Neural cell (in vitro differentiated cells): ENCODE measurements at regions not wholly inside any gene's neighbourhood (a gene's known extent, or its start where the extent isn't known, plus 50 kb on each side); places are given as distances from the start of the nearest gene placed in this dataset.

Experiments used
- EP300 ChIP-seq: fragments of 450-650 bp; conservative IDR thresholded peaks from 2 replicates; pipeline ENCODE4 v1.6.1; 2014; ENCODE audit warnings: antibody characterized with exemption, mild to moderate bottlenecking, moderate library complexity; ENCODE audit not compliant: poor library complexity, severe bottlenecking
- EZH2 ChIP-seq: fragments of 200-600, 300-800 bp; shearing (Covaris generic), sonication (generic); IDR thresholded peaks from 2 replicates; pipeline ENCODE4 v1.6.1; 2014; ENCODE audit warnings: antibody characterized with exemption, low read length, borderline replicate concordance, mild to moderate bottlenecking; ENCODE audit not compliant: insufficient read depth, poor library complexity, severe bottlenecking
- MXI1 ChIP-seq: fragments of 450-650 bp; conservative IDR thresholded peaks from 2 replicates; pipeline ENCODE4 v1.6.1; 2014; ENCODE audit warnings: antibody characterized with exemption, mild to moderate bottlenecking; ENCODE audit not compliant: poor library complexity, severe bottlenecking
- POLR2AphosphoS5 ChIP-seq: IDR thresholded peaks from 2 replicates; pipeline ENCODE4 v1.6.1; 2012
- RAD21 ChIP-seq: fragments of 450-650 bp; conservative IDR thresholded peaks from 2 replicates; pipeline ENCODE4 v1.6.1; 2014; ENCODE audit warnings: antibody characterized with exemption, mild to moderate bottlenecking, moderate library complexity
- SMC3 ChIP-seq: fragments of 450-650 bp; conservative IDR thresholded peaks from 2 replicates; pipeline ENCODE4 v1.6.1; 2014; ENCODE audit warnings: antibody characterized with exemption, mild to moderate bottlenecking, moderate library complexity; ENCODE audit not compliant: poor library complexity
- TAF1 ChIP-seq: IDR thresholded peaks from 2 replicates; pipeline ENCODE4 v1.6.1; 2012; ENCODE audit warnings: low read depth
- TF ChIP-seq, protein P1 (sequence below): fragments of 450-650 bp; IDR thresholded peaks from 2 replicates; pipeline ENCODE4 v1.5.1; 2014; ENCODE audit warnings: antibody characterized with exemption, mild to moderate bottlenecking, moderate library complexity; ENCODE audit not compliant: poor library complexity, severe bottlenecking
- TF ChIP-seq, protein P2 (sequence below): IDR thresholded peaks from 2 replicates; pipeline ENCODE4 v1.6.1; 2012; ENCODE audit warnings: borderline replicate concordance

DNA sequence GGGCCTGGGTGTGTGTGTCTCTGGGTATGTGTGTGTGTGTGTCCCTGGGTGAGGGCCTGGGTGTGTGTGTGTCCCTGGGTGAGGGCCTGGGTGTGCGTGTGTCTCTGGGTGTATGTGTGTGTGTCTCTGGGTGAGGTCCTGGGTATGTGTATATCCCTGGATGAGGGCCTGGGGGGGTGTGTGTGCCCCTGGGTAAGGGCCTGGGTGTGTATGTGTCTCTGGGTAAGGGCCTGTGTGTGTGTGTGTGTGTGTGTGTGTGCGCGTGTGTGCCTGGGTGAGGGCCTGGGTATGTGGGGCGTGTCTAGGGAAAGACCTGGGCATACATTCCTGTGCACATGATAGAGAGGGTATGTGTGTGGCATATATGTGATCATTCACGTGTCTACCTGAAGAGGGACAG lies 155.1 kb upstream of the ZC3H12A start:
- TF ChIP-seq, protein P1, sequence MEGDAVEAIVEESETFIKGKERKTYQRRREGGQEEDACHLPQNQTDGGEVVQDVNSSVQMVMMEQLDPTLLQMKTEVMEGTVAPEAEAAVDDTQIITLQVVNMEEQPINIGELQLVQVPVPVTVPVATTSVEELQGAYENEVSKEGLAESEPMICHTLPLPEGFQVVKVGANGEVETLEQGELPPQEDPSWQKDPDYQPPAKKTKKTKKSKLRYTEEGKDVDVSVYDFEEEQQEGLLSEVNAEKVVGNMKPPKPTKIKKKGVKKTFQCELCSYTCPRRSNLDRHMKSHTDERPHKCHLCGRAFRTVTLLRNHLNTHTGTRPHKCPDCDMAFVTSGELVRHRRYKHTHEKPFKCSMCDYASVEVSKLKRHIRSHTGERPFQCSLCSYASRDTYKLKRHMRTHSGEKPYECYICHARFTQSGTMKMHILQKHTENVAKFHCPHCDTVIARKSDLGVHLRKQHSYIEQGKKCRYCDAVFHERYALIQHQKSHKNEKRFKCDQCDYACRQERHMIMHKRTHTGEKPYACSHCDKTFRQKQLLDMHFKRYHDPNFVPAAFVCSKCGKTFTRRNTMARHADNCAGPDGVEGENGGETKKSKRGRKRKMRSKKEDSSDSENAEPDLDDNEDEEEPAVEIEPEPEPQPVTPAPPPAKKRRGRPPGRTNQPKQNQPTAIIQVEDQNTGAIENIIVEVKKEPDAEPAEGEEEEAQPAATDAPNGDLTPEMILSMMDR: no peak
- no peak for TF ChIP-seq EZH2
- no peak for TF ChIP-seq RAD21
- TF ChIP-seq, protein P2, sequence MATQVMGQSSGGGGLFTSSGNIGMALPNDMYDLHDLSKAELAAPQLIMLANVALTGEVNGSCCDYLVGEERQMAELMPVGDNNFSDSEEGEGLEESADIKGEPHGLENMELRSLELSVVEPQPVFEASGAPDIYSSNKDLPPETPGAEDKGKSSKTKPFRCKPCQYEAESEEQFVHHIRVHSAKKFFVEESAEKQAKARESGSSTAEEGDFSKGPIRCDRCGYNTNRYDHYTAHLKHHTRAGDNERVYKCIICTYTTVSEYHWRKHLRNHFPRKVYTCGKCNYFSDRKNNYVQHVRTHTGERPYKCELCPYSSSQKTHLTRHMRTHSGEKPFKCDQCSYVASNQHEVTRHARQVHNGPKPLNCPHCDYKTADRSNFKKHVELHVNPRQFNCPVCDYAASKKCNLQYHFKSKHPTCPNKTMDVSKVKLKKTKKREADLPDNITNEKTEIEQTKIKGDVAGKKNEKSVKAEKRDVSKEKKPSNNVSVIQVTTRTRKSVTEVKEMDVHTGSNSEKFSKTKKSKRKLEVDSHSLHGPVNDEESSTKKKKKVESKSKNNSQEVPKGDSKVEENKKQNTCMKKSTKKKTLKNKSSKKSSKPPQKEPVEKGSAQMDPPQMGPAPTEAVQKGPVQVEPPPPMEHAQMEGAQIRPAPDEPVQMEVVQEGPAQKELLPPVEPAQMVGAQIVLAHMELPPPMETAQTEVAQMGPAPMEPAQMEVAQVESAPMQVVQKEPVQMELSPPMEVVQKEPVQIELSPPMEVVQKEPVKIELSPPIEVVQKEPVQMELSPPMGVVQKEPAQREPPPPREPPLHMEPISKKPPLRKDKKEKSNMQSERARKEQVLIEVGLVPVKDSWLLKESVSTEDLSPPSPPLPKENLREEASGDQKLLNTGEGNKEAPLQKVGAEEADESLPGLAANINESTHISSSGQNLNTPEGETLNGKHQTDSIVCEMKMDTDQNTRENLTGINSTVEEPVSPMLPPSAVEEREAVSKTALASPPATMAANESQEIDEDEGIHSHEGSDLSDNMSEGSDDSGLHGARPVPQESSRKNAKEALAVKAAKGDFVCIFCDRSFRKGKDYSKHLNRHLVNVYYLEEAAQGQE: no peak
- no peak for TF ChIP-seq MXI1
- no peak for TF ChIP-seq POLR2AphosphoS5
- no peak for TF ChIP-seq TAF1
- TF ChIP-seq EP300: no peak
- TF ChIP-seq SMC3: no peak
